C4-2B (cell line): ENCODE measurements at regions not wholly inside any gene's neighbourhood (a gene's known extent, or its start where the extent isn't known, plus 50 kb on each side); places are given as distances from the start of the nearest gene placed in this dataset.

Experiments
- H3K27ac ChIP-seq: fragments of 450-650 bp; 2 replicates; pipeline ENCODE4 v1.5.1; 2017
- ZFX ChIP-seq: fragments of 450-650 bp; IDR thresholded peaks from 2 replicates; pipeline ENCODE4 v1.6.1; 2017
- TF ChIP-seq, protein P1 (sequence below): fragments of 450-650 bp; conservative IDR thresholded peaks from 2 replicates; pipeline ENCODE4 v1.5.1; 2017; ENCODE audit warnings: mild to moderate bottlenecking

DNA sequence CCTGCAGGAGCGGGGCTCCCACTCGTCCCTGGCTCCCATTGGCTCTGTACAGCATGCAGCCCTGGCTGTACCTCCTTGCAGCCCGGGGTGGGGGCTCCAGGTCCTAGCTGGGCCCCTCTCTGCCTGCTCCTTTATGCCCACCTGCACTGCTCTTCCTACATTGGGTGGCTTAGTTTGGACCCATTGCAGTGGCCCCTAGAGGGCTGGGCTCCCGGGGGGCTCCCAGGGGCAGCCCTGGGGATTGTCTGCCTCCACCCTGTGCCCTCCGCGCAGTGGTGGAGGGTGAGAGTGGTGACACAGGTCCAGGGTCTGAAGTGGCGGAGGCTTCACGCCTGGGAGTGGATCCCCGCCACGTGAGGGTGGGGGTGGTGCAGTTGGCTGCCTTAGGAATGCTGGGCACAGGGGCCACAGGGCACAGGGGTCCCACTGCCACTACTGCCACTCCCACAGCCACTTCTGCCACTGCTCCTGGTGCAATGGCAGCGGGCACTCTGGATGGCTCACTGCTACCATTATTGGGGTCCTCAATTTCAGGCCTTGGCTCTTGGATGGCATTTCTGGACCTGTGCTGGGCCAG is 177.1 kb downstream of the ARL4A start:
- TF ChIP-seq, protein P1, sequence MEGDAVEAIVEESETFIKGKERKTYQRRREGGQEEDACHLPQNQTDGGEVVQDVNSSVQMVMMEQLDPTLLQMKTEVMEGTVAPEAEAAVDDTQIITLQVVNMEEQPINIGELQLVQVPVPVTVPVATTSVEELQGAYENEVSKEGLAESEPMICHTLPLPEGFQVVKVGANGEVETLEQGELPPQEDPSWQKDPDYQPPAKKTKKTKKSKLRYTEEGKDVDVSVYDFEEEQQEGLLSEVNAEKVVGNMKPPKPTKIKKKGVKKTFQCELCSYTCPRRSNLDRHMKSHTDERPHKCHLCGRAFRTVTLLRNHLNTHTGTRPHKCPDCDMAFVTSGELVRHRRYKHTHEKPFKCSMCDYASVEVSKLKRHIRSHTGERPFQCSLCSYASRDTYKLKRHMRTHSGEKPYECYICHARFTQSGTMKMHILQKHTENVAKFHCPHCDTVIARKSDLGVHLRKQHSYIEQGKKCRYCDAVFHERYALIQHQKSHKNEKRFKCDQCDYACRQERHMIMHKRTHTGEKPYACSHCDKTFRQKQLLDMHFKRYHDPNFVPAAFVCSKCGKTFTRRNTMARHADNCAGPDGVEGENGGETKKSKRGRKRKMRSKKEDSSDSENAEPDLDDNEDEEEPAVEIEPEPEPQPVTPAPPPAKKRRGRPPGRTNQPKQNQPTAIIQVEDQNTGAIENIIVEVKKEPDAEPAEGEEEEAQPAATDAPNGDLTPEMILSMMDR, result no peak
- TF ChIP-seq ZFX, result no peak
- H3K27ac ChIP-seq, result no peak overlapping the region

GRCh38 chr7:12865593-12865992 is 178.2 kb downstream of the ARL4A start:
- H3K27ac ChIP-seq, result no peak overlapping the region
- TF ChIP-seq ZFX, result no peak
- TF ChIP-seq, protein P1, result no peak

GRCh38 chr7:12866207-12866606 is 178.8 kb downstream of the ARL4A start:
- TF ChIP-seq ZFX, result no peak
- TF ChIP-seq, protein P1, result no peak
- no peak overlapping the region for H3K27ac ChIP-seq

DNA sequence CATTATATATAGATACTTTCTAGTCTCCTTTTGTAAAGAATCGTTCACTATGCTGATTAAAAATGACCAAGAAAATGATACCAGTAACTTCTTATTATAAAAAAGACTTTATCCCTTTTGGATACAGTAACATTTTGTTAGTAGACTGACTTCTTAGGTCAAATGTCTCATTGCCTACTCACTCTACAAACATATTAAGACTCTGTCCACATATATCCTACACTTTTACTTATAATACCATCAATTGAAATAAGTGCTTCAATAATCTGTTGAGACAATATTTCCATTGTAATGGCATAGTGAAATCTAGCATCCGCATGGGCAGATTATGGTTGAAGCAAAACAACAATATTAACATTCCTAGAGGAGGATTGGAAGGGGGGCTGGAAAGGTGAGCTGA is 180.6 kb downstream of the ARL4A start:
- H3K27ac ChIP-seq, result no peak overlapping the region
- TF ChIP-seq, protein P1, result no peak

DNA sequence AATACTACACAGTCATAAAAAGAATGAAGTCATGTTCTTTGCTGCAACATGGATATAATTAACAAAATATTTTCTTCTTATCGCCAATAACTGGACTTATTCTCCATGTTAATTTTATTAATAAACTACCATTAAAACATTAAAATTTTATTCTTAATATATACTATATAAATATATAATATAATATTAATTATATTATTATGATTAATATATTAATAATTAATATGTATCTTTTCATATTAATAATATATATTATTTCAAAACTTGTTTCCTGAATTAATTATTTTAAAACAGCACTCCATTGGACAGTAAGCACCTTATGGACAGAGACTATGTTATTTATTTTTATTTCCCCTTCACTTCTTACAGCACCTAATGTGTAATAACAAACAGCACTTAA is 182.8 kb downstream of the ARL4A start:
- no peak overlapping the region for H3K27ac ChIP-seq
- no peak for TF ChIP-seq ZFX
- TF ChIP-seq, protein P1, result no peak

GRCh38 chr7:12872487-12872886 is 185.1 kb downstream of the ARL4A start:
- H3K27ac ChIP-seq, result no peak overlapping the region
- TF ChIP-seq, protein P1, result no peak
- no peak for TF ChIP-seq ZFX

DNA sequence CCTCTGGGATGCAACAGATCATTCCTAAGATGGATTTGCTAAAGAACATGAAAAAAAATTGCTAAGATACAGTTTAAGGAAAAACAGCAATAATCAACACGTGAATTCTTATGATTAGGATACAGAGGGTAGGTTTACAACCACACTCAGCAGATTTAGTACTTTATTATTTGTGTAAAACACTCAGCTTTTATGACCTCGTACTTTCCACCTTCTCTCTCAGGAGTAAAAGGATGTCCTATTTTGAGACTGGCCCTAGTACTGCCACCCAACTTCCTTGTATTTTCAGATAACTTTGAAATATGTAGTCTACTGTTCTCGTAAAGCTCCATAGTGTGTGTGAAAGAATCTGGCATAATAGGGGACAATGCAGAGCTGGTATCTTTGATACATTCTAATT is 186.1 kb downstream of the ARL4A start:
- TF ChIP-seq, protein P1, result no peak
- no peak for TF ChIP-seq ZFX

More for the DNA sequence above, 186.1 kb downstream of the ARL4A start:
- H3K27ac ChIP-seq, result no peak overlapping the region
